Effector memory CD8-positive, alpha-beta T cell (primary cell): ENCODE measurements at regions not wholly inside any gene's neighbourhood (a gene's known extent, or its start where the extent isn't known, plus 50 kb on each side); places are given as distances from the start of the nearest gene placed in this dataset.

Source experiments
- ATAC-seq: fragments of 150-1000 bp; cut with Tn5 transposase; replicated peaks from 2 replicates; pipeline ENCODE4 v1.10.0; 2021; ENCODE audit warnings: mild to moderate bottlenecking, moderate library complexity
- DNase-seq, 3 experiments: peaks; one replicate each; pipeline ENCODE4 v3.0.0; 2021
- H3K27ac Mint-ChIP-seq, 2 donors: one replicate each; pipeline ENCODE4 v1.8.0; 2022; ENCODE audit warnings: mild to moderate bottlenecking in 2 of 2, mixed read lengths in 2 of 2, moderate library complexity in 2 of 2
- H3K27me3 Mint-ChIP-seq, 2 donors: one replicate each; pipeline ENCODE4 v1.8.0; 2022; ENCODE audit warnings: mixed read lengths in 2 of 2
- H3K36me3 Mint-ChIP-seq: one replicate; pipeline ENCODE4 v1.8.0; 2022; ENCODE audit warnings: mild to moderate bottlenecking, moderate library complexity, mixed read lengths; ENCODE audit not compliant: insufficient read depth
- H3K4me1 Mint-ChIP-seq, 2 donors: one replicate each; pipeline ENCODE4 v1.8.0; 2022; ENCODE audit warnings: low read depth in 2 of 2, mixed read lengths in 2 of 2
- H3K4me3 Mint-ChIP-seq, 2 donors: one replicate each; pipeline ENCODE4 v1.8.0; 2022; ENCODE audit warnings: mild to moderate bottlenecking in 2 of 2, mixed read lengths in 2 of 2, moderate library complexity in 2 of 2
- H3K9me3 Mint-ChIP-seq, 2 donors: one replicate each; pipeline ENCODE4 v1.8.0; 2022; ENCODE audit warnings: mixed read lengths in 2 of 2

DNA sequence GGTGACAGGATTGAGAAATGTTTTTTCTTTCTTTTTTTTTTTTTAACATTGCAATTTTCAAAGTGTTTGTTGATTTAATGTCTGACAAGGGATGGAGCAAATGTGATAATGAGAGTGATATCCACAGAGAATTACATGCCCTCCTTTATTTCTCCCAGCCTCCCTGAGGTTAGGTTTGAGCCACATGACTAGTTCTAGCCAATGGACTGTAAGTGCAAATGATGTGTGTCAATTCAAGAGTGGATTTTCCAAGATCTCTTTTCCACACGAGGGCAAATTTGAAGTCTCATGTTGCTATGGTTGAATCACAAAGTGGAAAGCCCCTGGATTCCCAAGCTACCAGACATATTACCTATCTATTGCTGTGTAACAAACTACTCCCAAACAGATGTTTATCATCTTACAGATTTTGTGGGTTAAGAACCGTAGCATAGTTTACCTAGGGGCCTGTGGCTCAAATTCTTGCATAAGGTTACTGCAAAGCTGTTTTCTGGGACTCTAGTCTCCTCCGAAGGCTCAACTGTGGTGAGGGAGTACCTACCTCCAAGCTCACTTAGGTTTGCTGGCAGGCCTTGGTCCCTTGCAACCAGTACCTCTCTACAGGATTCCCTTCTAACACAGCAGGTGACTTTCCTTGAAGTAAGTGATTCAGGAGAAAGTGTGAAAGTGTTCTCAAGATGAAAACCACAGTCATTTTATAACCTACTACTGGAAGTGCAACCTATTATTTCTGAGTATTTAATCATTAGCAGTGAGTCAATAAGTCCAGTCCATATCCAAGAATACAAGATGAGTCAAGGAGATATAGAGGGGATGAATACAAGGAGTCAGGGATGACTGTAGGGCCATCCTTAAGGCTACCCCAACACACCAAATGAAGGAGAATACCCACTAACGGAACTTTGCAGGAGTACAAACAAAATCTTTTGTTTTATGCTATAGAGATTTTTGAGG is 533.6 kb downstream of the PTPRC start:
- no peak for DNase-seq
- no peaks in the 10 kb centered on the region for H3K36me3 Mint-ChIP-seq
- no peaks in the 10 kb centered on the region for H3K9me3 Mint-ChIP-seq
- no peaks in the 10 kb centered on the region for H3K27me3 Mint-ChIP-seq
- H3K4me1 Mint-ChIP-seq: peaks cover 47 to 51% of the 10 kb centered on the region in 2 donors
- peak overlapping the region; percentile 17 to 29 for H3K4me3 Mint-ChIP-seq
- no peak for ATAC-seq
- peak overlapping the region; percentile 85 to 94 for H3K27ac Mint-ChIP-seq

DNA sequence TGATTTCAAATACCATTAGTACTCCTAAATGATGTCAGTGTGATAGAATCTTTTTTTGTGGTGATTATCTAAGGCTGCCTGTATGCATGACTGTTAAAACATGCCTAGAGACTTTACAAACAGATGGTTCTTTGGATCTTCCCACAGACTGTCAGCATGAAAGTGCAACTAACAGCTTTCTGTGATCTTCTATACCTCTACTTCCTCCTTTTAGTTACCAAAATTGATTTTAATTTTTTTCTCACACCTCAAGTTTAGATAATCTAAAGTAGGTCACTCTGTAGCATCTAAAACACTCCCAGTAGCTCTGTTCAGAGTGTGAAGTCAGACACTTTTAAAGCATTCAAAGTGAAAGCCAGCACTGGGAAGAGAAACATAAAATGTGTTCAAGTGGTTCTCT is 534.5 kb downstream of the PTPRC start:
- DNase-seq (peak; percentile 9 to 17 (median 14)), ATAC-seq (peak; percentile 88)
- no peaks in the 10 kb centered on the region for H3K9me3 Mint-ChIP-seq
- H3K4me1 Mint-ChIP-seq: peaks cover 47 to 51% of the 10 kb centered on the region in 2 donors
- H3K4me3 Mint-ChIP-seq: peak overlapping the region in 1 of 2 donors; percentile 17
- H3K27ac Mint-ChIP-seq: peak overlapping the region; percentile 85 to 94
- no peaks in the 10 kb centered on the region for H3K36me3 Mint-ChIP-seq
- H3K27me3 Mint-ChIP-seq: no peaks in the 10 kb centered on the region

DNA sequence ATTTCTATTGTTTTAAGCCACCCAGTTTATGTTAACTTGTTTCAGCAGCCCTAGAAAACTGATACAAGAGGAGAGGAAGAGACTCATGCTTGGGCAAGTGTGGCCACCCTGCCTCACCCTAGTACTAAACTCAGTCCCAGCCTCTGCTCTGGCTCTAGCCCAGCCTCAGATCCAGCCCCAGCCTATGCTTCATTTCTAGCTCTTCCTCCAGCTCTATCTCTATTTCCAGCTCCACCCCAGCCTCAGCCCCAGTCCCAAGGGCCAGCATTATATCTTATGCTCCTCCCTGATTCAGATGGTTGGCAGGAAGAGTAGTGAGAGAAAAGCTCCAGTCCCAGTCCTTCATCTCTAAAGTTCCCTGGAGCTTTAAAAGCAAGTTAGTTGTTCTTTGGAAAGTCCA is 535.5 kb downstream of the PTPRC start:
- Mint-ChIP-seq H3K4me1 (peaks cover 38 to 41% of the 10 kb centered on the region in 2 donors), H3K27ac (peak overlapping the region; percentile 85 to 94), H3K4me3 (peak overlapping the region; percentile 28 to 30), H3K27me3 (no peaks in the 10 kb centered on the region), H3K9me3 (no peaks in the 10 kb centered on the region), H3K36me3 (no peaks in the 10 kb centered on the region)
- DNase-seq: no peak
- ATAC-seq: no peak

DNA sequence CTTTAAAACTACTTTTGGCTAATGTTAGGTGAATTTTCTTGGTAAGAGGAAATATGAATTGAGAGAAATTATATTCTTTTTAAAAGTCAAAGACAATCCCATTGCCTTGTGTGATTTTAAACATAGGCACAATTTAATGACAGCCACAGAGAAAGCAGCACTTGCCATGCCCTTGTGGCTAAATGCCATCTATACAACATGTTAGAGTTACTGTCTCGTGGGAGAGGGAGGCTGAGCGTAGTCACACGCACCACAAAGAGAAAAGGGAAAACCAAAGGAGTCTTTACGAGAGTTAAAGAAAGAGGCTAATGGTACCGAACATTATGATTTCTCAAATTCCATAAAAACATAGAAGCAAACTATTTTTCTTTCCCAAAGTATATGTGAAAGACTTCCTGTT is 537.9 kb downstream of the PTPRC start:
- Mint-ChIP-seq H3K4me3 (no peak overlapping the region), H3K27ac (no peak overlapping the region), H3K27me3 (no peaks in the 10 kb centered on the region), H3K36me3 (no peaks in the 10 kb centered on the region), H3K4me1 (peaks cover 23 to 31% of the 10 kb centered on the region in 2 donors), H3K9me3 (no peaks in the 10 kb centered on the region)
- ATAC-seq (no peak), DNase-seq (no peak)

DNA sequence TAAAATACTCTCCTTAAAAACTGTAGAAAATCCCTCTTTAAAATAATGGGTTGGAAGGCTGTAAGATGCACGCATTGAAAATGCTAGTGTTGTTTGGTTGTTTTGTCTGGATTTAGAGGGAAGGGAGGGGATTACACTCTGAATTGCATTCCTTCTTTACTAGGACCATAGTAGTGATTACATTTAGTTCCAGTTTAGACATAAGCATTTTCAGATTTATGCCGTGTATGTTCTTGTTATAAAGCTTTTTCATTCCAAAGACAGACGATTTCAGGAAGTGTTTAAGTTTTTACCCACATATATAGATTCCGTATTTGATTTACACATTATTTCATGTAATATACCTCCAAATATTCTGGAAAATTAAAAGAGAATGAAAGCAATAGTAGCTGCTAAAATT is 538.4 kb downstream of the PTPRC start:
- Mint-ChIP-seq H3K36me3 (no peaks in the 10 kb centered on the region), H3K4me1 (peaks cover 23 to 26% of the 10 kb centered on the region in 2 donors), H3K4me3 (no peak overlapping the region), H3K27me3 (no peaks in the 10 kb centered on the region), H3K9me3 (no peaks in the 10 kb centered on the region), H3K27ac (no peak overlapping the region)
- DNase-seq (no peak), ATAC-seq (no peak)

DNA sequence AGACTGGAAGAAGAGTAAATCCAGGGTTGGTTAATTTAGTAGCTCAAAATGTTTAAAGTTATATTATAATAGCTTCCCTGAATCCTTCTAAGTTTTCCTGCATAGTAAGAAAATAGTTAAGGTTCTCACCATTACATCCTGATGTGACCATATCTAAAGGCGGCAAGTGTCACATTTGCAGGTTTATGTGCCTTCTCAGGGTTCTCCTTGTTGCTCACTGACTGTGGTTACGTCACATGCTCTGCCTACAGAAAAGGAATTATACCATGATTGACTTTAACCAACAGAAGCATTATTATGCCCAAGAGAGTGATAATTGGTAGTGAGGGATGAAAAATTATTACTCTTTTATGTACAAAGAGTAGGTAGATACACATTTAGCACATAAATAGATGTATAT is 539.8 kb downstream of the PTPRC start:
- H3K36me3 Mint-ChIP-seq: no peaks in the 10 kb centered on the region
- H3K9me3 Mint-ChIP-seq: no peaks in the 10 kb centered on the region
- no peak overlapping the region for H3K27ac Mint-ChIP-seq
- H3K4me1 Mint-ChIP-seq: peaks cover 14 to 15% of the 10 kb centered on the region in 2 donors
- no peak for ATAC-seq
- no peak overlapping the region for H3K4me3 Mint-ChIP-seq
- no peaks in the 10 kb centered on the region for H3K27me3 Mint-ChIP-seq
- DNase-seq: no peak

DNA sequence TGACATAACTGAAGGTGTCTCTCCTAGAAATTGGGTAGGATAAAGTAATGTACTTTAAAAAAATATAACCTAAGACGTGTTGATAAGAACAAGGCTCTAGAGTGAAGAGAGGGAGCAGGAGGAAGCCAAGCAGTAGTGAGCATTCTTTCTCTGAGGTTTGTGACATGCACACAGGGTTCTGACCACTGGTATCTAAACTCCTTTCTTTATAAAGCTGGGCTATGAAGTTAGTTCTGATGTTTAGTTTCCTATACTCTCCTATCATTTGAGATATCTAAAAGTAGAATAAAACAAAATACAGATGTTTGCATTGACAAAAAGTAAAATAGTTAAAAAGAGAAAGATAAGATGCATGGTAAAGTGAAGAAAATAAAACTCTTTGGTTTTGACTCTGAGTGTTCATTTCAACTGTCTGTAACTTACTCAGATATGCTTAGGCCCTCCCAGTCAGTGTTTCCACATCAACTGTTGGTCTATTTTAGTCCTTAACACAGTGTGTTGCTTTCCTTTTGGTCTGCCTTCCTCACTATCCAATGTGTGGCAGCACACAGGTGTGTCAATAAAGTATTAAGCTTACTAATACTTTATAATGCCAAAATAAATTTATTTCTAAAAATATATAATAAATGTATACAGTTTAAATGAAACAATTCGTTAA is 543.5 kb downstream of the PTPRC start:
- no peak overlapping the region for H3K27ac Mint-ChIP-seq
- no peaks in the 10 kb centered on the region for H3K27me3 Mint-ChIP-seq
- H3K36me3 Mint-ChIP-seq: no peaks in the 10 kb centered on the region
- H3K4me3 Mint-ChIP-seq: no peak overlapping the region
- no peaks in the 10 kb centered on the region for H3K4me1 Mint-ChIP-seq
- no peak for DNase-seq
- no peak for ATAC-seq
- no peaks in the 10 kb centered on the region for H3K9me3 Mint-ChIP-seq

DNA sequence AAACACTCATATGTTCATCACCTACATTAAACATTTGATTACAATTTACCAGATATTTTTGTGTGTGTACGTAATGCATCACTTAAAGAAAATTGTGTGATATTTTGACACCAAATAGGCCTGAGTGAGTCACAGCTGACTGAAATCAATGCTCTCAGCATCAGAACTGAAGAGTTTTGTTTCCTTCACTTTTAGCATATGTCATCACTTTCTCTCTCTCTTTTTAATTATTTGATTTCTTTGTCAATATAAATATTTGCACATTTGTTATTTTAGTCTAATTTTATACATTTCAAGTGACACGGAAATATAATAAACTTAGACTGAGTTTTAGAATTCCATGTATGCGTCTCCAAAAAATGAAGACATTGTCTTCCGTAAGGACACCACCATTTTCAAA is 545.3 kb downstream of the PTPRC start:
- Mint-ChIP-seq H3K27me3 (no peaks in the 10 kb centered on the region), H3K4me1 (no peaks in the 10 kb centered on the region), H3K36me3 (no peaks in the 10 kb centered on the region), H3K9me3 (no peaks in the 10 kb centered on the region), H3K4me3 (no peak overlapping the region), H3K27ac (no peak overlapping the region)
- ATAC-seq (no peak), DNase-seq (no peak)

DNA sequence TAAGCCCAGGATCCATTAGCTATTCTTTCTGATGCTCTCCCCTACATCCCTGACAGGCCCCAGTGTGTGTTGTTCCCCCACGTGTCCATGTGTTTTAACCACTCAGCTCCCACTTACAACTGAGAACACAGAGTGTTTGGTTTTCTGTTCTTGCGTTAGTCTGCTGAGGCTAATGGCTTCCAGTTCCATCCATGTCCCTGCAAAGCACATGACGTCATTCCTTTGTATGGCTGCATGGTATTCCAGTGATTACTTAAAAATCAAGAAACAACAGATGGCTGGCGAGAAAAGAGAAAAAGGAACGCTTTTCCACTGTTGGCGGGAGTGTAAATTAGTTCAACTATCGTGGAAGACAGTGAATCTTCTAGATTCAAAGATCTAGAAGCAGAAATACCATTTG is 556.0 kb downstream of the PTPRC start:
- H3K27me3 Mint-ChIP-seq: no peaks in the 10 kb centered on the region
- H3K4me3 Mint-ChIP-seq: no peak overlapping the region
- H3K9me3 Mint-ChIP-seq: no peaks in the 10 kb centered on the region
- ATAC-seq (no peak), DNase-seq (no peak)
- H3K27ac Mint-ChIP-seq: no peak overlapping the region
- H3K36me3 Mint-ChIP-seq: no peaks in the 10 kb centered on the region
- H3K4me1 Mint-ChIP-seq: no peaks in the 10 kb centered on the region

DNA sequence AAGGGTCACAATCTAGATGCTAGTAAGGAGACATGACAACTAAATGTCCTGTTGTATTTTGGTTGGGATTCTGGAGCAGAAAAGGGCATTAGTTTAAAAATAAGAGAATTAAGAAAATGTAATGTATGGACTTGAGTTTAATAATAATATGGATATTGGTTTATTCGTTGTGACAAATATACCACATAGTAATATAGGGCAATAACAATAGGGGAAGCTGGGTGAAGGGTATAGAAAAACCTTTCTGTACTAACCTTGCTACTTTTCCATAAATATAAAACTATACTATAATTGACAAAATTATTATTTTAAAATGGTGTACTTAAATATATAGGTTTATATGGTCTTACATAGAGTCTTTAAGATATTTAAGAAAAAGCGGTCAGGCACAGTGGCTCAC is 558.9 kb downstream of the PTPRC start:
- no peaks in the 10 kb centered on the region for H3K9me3 Mint-ChIP-seq

DNA sequence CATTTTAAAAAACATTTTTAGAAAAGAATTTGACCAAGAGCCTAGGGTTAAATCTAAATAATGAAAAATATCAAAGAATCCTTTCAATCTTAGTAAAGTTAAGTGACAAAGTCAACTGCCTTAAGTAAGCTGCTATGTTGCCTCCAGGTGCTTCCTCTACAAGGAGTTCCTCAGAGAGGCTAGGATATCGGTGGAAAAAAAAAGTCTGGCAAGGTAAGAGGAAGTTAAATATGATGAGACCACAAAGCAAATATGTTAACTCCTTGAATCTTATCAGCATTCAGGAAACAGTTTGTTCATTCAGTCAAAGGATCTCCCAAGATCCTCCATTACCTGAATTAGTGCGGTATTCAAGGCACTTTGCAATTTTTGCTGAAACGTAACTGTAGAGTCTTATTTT is 563.5 kb downstream of the PTPRC start:
- H3K27me3 Mint-ChIP-seq: no peaks in the 10 kb centered on the region
- no peak overlapping the region for H3K4me3 Mint-ChIP-seq
- H3K27ac Mint-ChIP-seq: no peak overlapping the region
- DNase-seq (no peak), ATAC-seq (no peak)
- H3K4me1 Mint-ChIP-seq: no peaks in the 10 kb centered on the region
- no peaks in the 10 kb centered on the region for H3K36me3 Mint-ChIP-seq
- no peaks in the 10 kb centered on the region for H3K9me3 Mint-ChIP-seq

More for the DNA sequence above, 558.9 kb downstream of the PTPRC start:
- Mint-ChIP-seq H3K36me3 (no peaks in the 10 kb centered on the region), H3K27ac (no peak overlapping the region), H3K4me1 (no peaks in the 10 kb centered on the region), H3K27me3 (no peaks in the 10 kb centered on the region), H3K4me3 (no peak overlapping the region)
- DNase-seq: no peak
- ATAC-seq: no peak

DNA sequence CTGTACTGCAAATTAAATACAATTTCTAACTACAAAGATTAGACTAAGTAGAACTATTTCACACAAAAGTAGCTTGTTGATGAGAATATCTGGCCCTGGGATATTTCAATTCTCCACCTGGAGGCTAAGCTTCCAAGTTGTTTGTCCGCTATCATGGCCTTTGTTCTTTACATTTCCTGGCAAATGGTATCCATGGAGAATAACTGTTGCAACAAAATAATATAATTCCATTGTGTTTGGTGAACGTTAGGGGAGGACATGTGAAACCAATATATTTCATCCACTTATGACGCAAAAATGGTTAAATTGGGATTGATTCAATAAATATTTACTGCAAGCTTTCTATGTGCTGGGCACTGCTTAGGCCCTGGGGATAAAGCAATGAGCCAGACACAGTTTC is 565.4 kb downstream of the PTPRC start:
- no peaks in the 10 kb centered on the region for H3K4me1 Mint-ChIP-seq
- no peaks in the 10 kb centered on the region for H3K36me3 Mint-ChIP-seq
- DNase-seq (no peak), ATAC-seq (no peak)
- no peak overlapping the region for H3K27ac Mint-ChIP-seq
- H3K9me3 Mint-ChIP-seq: no peaks in the 10 kb centered on the region
- H3K4me3 Mint-ChIP-seq: no peak overlapping the region
- H3K27me3 Mint-ChIP-seq: no peaks in the 10 kb centered on the region

DNA sequence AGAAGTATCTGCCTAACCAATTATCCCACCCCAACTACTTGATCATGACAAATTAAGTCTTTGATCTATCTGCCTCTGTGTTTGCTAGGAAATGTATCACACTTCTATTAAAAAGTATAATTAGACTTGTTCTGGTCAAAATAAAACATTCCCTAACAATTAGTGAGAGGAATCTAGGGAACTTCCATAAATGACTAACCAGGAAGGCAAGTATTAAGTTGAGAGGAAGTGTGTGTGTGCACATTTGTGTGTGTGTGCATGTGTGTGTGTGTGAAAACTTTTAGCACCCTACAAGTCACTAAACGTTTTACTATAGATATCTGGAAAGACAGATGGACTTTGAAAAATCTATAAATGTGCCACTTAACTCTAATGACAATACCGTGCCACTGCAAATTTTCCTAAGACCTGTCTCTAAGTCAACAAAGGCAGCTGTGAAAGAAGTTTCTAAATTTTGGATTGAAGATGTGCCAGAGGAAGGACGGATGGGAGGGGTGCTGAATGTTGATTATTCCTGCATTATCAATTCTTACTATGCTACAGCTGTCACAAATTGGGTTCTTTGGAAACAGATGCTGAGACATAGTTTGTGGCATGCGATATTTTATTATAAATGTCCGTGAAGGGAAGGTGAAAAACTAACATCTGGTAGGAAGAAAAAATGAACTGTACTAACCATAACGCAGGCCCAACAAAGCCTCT is 567.1 kb downstream of the PTPRC start:
- Mint-ChIP-seq H3K27me3 (no peaks in the 10 kb centered on the region), H3K27ac (no peak overlapping the region), H3K4me3 (no peak overlapping the region), H3K9me3 (no peaks in the 10 kb centered on the region), H3K4me1 (no peaks in the 10 kb centered on the region), H3K36me3 (no peaks in the 10 kb centered on the region)
- DNase-seq: no peak
- ATAC-seq: no peak
